Effector memory CD8-positive, alpha-beta T cell (primary cell): ENCODE measurements at regions not wholly inside any gene's neighbourhood (a gene's known extent, or its start where the extent isn't known, plus 50 kb on each side); places are given as distances from the start of the nearest gene placed in this dataset.

Experiments
- ATAC-seq: fragments of 150-1000 bp; cut with Tn5 transposase; replicated peaks from 2 replicates; pipeline ENCODE4 v1.10.0; 2021; ENCODE audit warnings: mild to moderate bottlenecking, moderate library complexity
- DNase-seq, 3 experiments: peaks; one replicate each; pipeline ENCODE4 v3.0.0; 2021
- H3K27ac Mint-ChIP-seq, 2 donors: one replicate each; pipeline ENCODE4 v1.8.0; 2022; ENCODE audit warnings: mild to moderate bottlenecking in 2 of 2, mixed read lengths in 2 of 2, moderate library complexity in 2 of 2
- H3K27me3 Mint-ChIP-seq, 2 donors: one replicate each; pipeline ENCODE4 v1.8.0; 2022; ENCODE audit warnings: mixed read lengths in 2 of 2
- H3K36me3 Mint-ChIP-seq: one replicate; pipeline ENCODE4 v1.8.0; 2022; ENCODE audit warnings: mild to moderate bottlenecking, moderate library complexity, mixed read lengths; ENCODE audit not compliant: insufficient read depth
- H3K4me1 Mint-ChIP-seq, 2 donors: one replicate each; pipeline ENCODE4 v1.8.0; 2022; ENCODE audit warnings: low read depth in 2 of 2, mixed read lengths in 2 of 2
- H3K4me3 Mint-ChIP-seq, 2 donors: one replicate each; pipeline ENCODE4 v1.8.0; 2022; ENCODE audit warnings: mild to moderate bottlenecking in 2 of 2, mixed read lengths in 2 of 2, moderate library complexity in 2 of 2
- H3K9me3 Mint-ChIP-seq, 2 donors: one replicate each; pipeline ENCODE4 v1.8.0; 2022; ENCODE audit warnings: mixed read lengths in 2 of 2

GRCh38 chrX:46447384-46447783 is 97.8 kb downstream of the ZNF674 start:
- Mint-ChIP-seq H3K4me3 (peak overlapping the region; percentile 75 to 81), H3K27ac (peak overlapping the region; percentile 94), H3K36me3 (peaks cover 19% of the 10 kb centered on the region), H3K27me3 (no peaks in the 10 kb centered on the region), H3K9me3 (no peaks in the 10 kb centered on the region), H3K4me1 (peaks cover 4 to 8% of the 10 kb centered on the region in 2 donors)
- no peak for DNase-seq
- peak; percentile 48 for ATAC-seq

GRCh38 chrX:46446727-46447378 is 98.4 kb downstream of the ZNF674 start:
- DNase-seq (peak; percentile 79 to 85 (median 83)), ATAC-seq (peak; percentile 93)
- Mint-ChIP-seq H3K4me1 (peaks cover 0 to 5% of the 10 kb centered on the region in 2 donors), H3K36me3 (peaks cover 14% of the 10 kb centered on the region), H3K27ac (peak overlapping the region; percentile 94), H3K9me3 (no peaks in the 10 kb centered on the region), H3K27me3 (no peaks in the 10 kb centered on the region), H3K4me3 (peak overlapping the region; percentile 75 to 81)

DNA sequence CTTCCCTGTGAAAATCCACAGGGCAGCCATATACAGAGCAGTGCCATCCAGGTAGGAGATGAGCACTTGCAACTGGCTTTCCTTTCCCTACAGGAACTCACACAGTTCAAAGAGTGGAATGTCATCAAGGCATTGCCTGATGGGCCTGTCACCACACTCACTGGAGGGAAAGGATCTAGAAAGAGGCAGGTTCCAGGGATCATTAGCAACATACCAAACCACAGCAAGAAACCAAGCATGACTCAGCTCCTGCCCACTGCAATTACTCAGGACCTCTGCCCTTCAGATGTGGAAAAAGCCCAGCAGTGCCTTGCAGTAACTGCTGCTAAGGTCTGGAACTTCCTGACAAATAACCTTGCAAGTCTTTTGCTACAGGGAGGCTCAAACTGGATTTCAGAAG is 101.2 kb downstream of the ZNF674 start:
- no peak overlapping the region for H3K27ac Mint-ChIP-seq
- DNase-seq (no peak), ATAC-seq (no peak)
- H3K4me3 Mint-ChIP-seq: no peak overlapping the region
- no peaks in the 10 kb centered on the region for H3K9me3 Mint-ChIP-seq
- H3K4me1 Mint-ChIP-seq: peaks cover 0 to 3% of the 10 kb centered on the region in 2 donors
- no peaks in the 10 kb centered on the region for H3K27me3 Mint-ChIP-seq
- peaks cover 7% of the 10 kb centered on the region for H3K36me3 Mint-ChIP-seq

- DNase-seq: no peak
- no peak overlapping the region for H3K4me3 Mint-ChIP-seq
- no peaks in the 10 kb centered on the region for H3K4me1 Mint-ChIP-seq
- H3K27me3 Mint-ChIP-seq: no peaks in the 10 kb centered on the region
- no peak for ATAC-seq
- no peak overlapping the region for H3K27ac Mint-ChIP-seq
- H3K36me3 Mint-ChIP-seq: no peaks in the 10 kb centered on the region
- H3K9me3 Mint-ChIP-seq: no peaks in the 10 kb centered on the region
Measured at GRCh38 chrX:46436744-46437143, 108.5 kb downstream of the ZNF674 start.

GRCh38 chrX:46433892-46434291 is 111.3 kb downstream of the ZNF674 start:
- no peaks in the 10 kb centered on the region for H3K4me1 Mint-ChIP-seq
- H3K4me3 Mint-ChIP-seq: no peak overlapping the region
- no peak for DNase-seq
- no peak for ATAC-seq
- H3K36me3 Mint-ChIP-seq: no peaks in the 10 kb centered on the region
- no peaks in the 10 kb centered on the region for H3K27me3 Mint-ChIP-seq
- H3K27ac Mint-ChIP-seq: no peak overlapping the region
- H3K9me3 Mint-ChIP-seq: no peaks in the 10 kb centered on the region

DNA sequence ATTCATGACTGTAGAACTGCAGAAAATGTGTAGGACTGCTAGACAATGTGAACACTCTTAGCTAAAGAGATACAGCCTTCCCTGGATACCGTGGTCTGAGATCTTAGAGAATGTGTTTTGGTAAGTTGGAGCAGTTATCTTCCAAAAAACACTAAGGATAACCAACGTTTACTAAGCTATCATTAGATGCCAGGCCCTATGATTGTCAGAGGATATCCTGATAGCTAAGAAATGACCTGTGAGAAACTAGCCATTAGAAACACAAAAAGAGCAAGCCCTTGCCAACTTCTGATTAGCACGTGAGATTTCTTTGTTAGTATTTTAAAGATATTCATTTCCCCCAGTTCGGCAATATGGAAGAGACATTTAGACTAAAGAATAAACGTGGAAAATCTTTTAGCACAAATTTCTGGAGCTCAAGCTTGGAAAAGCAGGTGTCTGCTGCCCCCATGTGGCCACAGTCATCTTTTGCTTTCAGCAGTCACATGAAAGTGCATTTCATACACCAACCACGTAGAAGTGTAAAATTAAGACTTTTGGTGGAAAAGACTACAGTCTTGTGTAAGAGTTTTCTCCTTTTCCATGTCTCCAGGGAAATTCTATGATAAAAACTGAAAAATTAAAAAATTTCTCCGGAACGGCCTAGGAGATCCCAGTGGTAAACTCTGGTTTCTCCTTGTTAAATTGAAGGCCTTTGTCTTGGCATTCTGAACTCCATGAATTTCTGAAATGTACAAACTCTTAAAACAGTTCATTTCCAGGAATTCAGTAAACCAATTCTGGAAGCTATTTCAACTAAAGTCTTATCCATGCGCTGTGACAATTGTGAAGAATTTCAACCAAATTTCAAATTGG is 136.4 kb downstream of the ZNF674 start:
- no peak overlapping the region for H3K27ac Mint-ChIP-seq
- no peaks in the 10 kb centered on the region for H3K27me3 Mint-ChIP-seq
- ATAC-seq (no peak), DNase-seq (peak; percentile 39 to 52 (median 41))
- H3K4me1 Mint-ChIP-seq: no peaks in the 10 kb centered on the region
- no peaks in the 10 kb centered on the region for H3K9me3 Mint-ChIP-seq
- no peaks in the 10 kb centered on the region for H3K36me3 Mint-ChIP-seq
- H3K4me3 Mint-ChIP-seq: no peak overlapping the region

DNA sequence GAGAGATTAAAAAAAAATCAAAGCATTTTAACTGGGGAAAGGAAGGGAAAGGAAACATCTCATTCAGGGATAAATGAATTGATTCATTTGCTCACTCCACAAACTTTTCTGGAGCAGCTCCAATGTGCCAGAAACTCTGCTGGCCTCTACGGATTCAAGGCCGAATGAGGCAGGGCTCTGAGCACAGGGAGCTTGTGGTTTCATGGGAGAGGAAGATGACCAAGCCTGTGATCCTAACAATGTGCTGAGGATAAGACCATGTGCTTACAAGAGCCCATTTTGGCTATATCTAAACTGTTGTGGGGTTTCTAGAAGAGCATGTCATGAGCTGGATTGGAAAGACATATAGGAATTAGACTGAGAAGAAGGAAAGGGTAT is 137.5 kb downstream of the ZNF674 start:
- no peak overlapping the region for H3K27ac Mint-ChIP-seq
- H3K9me3 Mint-ChIP-seq: no peaks in the 10 kb centered on the region
- no peaks in the 10 kb centered on the region for H3K4me1 Mint-ChIP-seq
- H3K36me3 Mint-ChIP-seq: no peaks in the 10 kb centered on the region
- H3K27me3 Mint-ChIP-seq: no peaks in the 10 kb centered on the region
- no peak overlapping the region for H3K4me3 Mint-ChIP-seq
- DNase-seq (no peak), ATAC-seq (no peak)

GRCh38 chrX:46407036-46407752 is 138.0 kb downstream of the ZNF674 start:
- H3K4me1 Mint-ChIP-seq: no peaks in the 10 kb centered on the region
- DNase-seq (no peak), ATAC-seq (no peak)
- H3K36me3 Mint-ChIP-seq: no peaks in the 10 kb centered on the region
- no peak overlapping the region for H3K27ac Mint-ChIP-seq
- no peaks in the 10 kb centered on the region for H3K9me3 Mint-ChIP-seq
- no peaks in the 10 kb centered on the region for H3K27me3 Mint-ChIP-seq
- H3K4me3 Mint-ChIP-seq: no peak overlapping the region

- H3K4me1 Mint-ChIP-seq: no peaks in the 10 kb centered on the region
- ATAC-seq: no peak
- H3K36me3 Mint-ChIP-seq: no peaks in the 10 kb centered on the region
Measured at GRCh38 chrX:46404774-46405173, 140.4 kb downstream of the ZNF674 start.

GRCh38 chrX:46400530-46401443 is 144.4 kb downstream of the ZNF674 start:
- no peak overlapping the region for H3K4me3 Mint-ChIP-seq
- no peaks in the 10 kb centered on the region for H3K4me1 Mint-ChIP-seq
- no peaks in the 10 kb centered on the region for H3K27me3 Mint-ChIP-seq
- no peaks in the 10 kb centered on the region for H3K36me3 Mint-ChIP-seq
- DNase-seq (no peak), ATAC-seq (no peak)
- H3K27ac Mint-ChIP-seq: no peak overlapping the region
- no peaks in the 10 kb centered on the region for H3K9me3 Mint-ChIP-seq

More at GRCh38 chrX:46404774-46405173, 140.4 kb downstream of the ZNF674 start:
- Mint-ChIP-seq H3K4me3 (no peak overlapping the region), H3K9me3 (no peaks in the 10 kb centered on the region), H3K27me3 (no peaks in the 10 kb centered on the region), H3K27ac (no peak overlapping the region)
- no peak for DNase-seq

- H3K4me3 Mint-ChIP-seq: no peak overlapping the region
- ATAC-seq (no peak), DNase-seq (no peak)
- H3K9me3 Mint-ChIP-seq: no peaks in the 10 kb centered on the region
- no peaks in the 10 kb centered on the region for H3K36me3 Mint-ChIP-seq
- no peaks in the 10 kb centered on the region for H3K4me1 Mint-ChIP-seq
- H3K27ac Mint-ChIP-seq: no peak overlapping the region
- no peaks in the 10 kb centered on the region for H3K27me3 Mint-ChIP-seq
Measured at GRCh38 chrX:46398874-46399273, 146.3 kb downstream of the ZNF674 start.

- no peaks in the 10 kb centered on the region for H3K27me3 Mint-ChIP-seq
- H3K27ac Mint-ChIP-seq: no peak overlapping the region
- H3K4me3 Mint-ChIP-seq: no peak overlapping the region
- no peaks in the 10 kb centered on the region for H3K4me1 Mint-ChIP-seq
- ATAC-seq: no peak
- H3K36me3 Mint-ChIP-seq: no peaks in the 10 kb centered on the region
- no peaks in the 10 kb centered on the region for H3K9me3 Mint-ChIP-seq
- DNase-seq: no peak
Measured at GRCh38 chrX:46398126-46398525, 147.1 kb downstream of the ZNF674 start.

DNA sequence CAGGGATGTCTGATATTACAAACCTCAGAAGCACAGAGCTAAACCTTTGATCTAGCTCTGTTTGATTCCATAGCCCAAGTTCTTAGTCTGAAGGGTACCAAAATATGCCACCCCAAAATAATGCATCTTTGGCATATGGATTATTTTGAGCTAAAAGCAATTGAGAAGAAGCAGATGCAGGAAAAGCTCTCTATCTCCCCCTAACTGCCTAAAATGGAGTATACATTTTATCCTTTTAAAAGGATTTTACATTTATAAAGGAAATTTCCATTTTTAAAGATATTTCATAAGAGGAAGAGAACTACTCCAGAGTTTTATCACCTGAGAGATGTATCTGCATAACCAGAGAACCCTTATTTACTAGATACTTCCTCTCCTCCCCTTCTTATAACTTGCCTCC is 158.7 kb downstream of the ZNF674 start:
- H3K36me3 Mint-ChIP-seq: no peaks in the 10 kb centered on the region
- ATAC-seq (no peak), DNase-seq (no peak)
- H3K4me3 Mint-ChIP-seq: no peak overlapping the region
- no peaks in the 10 kb centered on the region for H3K4me1 Mint-ChIP-seq
- H3K27me3 Mint-ChIP-seq: no peaks in the 10 kb centered on the region
- H3K9me3 Mint-ChIP-seq: no peaks in the 10 kb centered on the region
- H3K27ac Mint-ChIP-seq: no peak overlapping the region
